ENCODE measurements at regions not wholly inside any gene's neighbourhood (a gene's known extent, or its start where the extent isn't known, plus 50 kb on each side); places are given as distances from the start of the nearest gene placed in this dataset.

DNA sequence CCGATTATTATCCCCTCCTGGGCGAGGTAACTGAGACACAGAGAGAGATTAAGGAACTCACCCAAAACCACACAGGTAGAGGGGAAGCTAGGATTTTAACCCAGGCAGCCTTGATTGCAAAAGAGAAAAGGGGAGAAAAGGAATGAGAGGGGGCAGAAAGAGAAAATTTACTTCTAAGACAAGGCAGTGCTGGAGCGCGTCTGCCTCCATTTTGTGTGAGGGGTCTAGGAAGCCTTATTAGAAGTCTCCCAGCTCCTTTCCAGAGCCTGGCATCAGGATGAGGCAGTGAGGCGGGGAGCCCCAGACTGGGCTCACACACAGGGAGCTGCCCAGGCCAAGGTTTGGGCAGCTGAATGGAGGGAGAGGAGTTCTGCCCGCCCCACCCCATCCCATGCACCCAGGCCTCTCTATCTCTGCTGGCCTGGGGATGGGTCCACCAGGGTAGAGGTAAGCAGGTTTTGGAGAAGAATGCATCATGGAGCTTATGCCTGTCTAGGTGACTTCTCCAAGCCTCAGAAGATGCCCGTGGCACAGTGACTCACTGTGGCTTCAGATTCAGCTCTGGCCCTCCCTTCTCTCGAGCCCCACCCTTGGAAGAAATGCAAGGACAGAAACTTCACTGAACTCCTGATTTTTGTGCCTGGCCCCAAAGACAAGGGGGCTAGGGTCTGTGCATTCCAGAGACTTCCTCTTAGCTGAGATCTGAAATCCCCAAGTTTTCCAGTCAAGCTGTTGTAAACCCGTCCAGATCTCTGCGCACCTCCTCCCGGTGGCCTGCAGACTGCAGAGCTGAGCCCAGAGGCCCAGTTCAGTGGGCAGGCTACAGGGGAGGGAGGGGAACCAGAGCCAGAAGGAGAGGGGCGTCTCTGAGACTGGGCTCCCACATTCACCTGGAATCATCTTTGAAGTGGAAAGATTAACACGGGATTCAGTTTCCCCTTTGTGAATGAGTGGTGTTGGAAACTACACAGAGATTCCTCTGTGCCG lies 95.1 kb upstream of the CDH5 start:
- WGBS: 76% methylated on average over 14 of the region's 14 CpGs
- peaks cover 49% of the 10 kb centered on the region for H3K4me1 ChIP-seq

GRCh38 chr16:66270333-66270927 lies 96.1 kb upstream of the CDH5 start:
- H3K4me1 ChIP-seq: peaks cover 53% of the 10 kb centered on the region
- no peaks in the 10 kb centered on the region for H3K27me3 ChIP-seq
- 55% methylated on average over 6 of the region's 48 CpGs for WGBS
- peak overlapping the region; percentile 31 for H3K4me3 ChIP-seq
- DNase-seq (ENCODE audit: low spot score in 2 of 2): no peak
- TF ChIP-seq CTCF (IDR thresholded peaks at IDR 0.05) (peak; percentile 83 to 97), EP300 (IDR thresholded peaks at IDR 0.05) (no peak), POLR2A (IDR thresholded peaks at IDR 0.05) (no peak), POLR2AphosphoS5 (IDR thresholded peaks at IDR 0.05) (no peak)
- no peaks in the 10 kb centered on the region for H3K9me3 ChIP-seq
- H3K36me3 ChIP-seq: no peaks in the 10 kb centered on the region
- no peak overlapping the region for H3K27ac ChIP-seq

More for the DNA sequence above, 95.1 kb upstream of the CDH5 start:
- Histone ChIP-seq H3K9me3 (no peaks in the 10 kb centered on the region), H3K4me3 (no peak overlapping the region), H3K36me3 (no peaks in the 10 kb centered on the region), H3K27me3 (no peaks in the 10 kb centered on the region), H3K27ac (no peak overlapping the region)
- no peak for TF ChIP-seq POLR2AphosphoS5 (IDR thresholded peaks at IDR 0.05)
- TF ChIP-seq POLR2A (IDR thresholded peaks at IDR 0.05): no peak
- TF ChIP-seq EP300 (IDR thresholded peaks at IDR 0.05): no peak
- TF ChIP-seq CTCF (IDR thresholded peaks at IDR 0.05): no peak
- DNase-seq (ENCODE audit: low spot score in 2 of 2): no peak

DNA sequence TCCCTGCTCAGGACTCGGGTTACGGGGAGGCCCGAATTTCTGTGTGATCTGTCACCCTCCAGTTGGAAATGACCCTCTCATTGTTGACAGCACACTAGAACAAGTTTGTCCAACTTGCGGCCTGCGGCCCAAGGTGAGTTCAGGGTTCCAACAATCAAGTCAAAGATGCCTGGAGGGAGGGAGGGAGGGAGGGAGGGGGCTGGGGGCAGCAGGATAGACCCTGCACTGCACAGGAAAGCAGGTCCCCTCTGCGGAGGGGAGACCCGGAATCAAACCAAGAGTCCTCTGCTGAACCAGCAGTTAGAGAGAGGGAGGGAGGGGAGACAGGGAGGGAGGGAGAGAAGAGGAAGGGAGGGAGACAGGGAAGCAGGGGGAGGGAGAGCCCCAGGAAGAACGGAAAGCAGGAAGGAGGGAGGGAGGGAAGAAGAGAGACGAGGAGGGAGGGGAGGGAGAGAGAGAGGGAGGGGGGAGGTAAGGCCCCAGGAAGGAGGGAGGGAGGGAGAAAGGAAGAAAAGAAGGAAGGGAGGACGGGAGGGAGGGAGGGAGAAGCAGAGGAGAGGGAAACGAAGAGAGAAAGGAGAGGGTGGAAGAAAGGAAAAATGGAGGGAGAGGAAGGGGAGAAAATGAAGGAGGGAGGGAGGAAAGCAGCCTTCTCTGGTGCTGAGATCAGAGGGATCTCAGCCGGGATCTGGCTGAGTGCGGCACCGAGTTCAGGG lies 96.7 kb upstream of the CDH5 start:
- no peaks in the 10 kb centered on the region for H3K9me3 ChIP-seq
- H3K4me3 ChIP-seq: peak overlapping the region; percentile 31
- no peaks in the 10 kb centered on the region for H3K36me3 ChIP-seq
- no peak for TF ChIP-seq EP300 (IDR thresholded peaks at IDR 0.05)
- TF ChIP-seq CTCF (IDR thresholded peaks at IDR 0.05): no peak
- TF ChIP-seq POLR2A (IDR thresholded peaks at IDR 0.05): no peak
- no peak for TF ChIP-seq POLR2AphosphoS5 (IDR thresholded peaks at IDR 0.05)
- WGBS: 56% methylated on average over 14 of the region's 14 CpGs
- H3K27me3 ChIP-seq: no peaks in the 10 kb centered on the region
- no peak for DNase-seq (ENCODE audit: low spot score in 2 of 2)
- peaks cover 52% of the 10 kb centered on the region for H3K4me1 ChIP-seq
- no peak overlapping the region for H3K27ac ChIP-seq

DNA sequence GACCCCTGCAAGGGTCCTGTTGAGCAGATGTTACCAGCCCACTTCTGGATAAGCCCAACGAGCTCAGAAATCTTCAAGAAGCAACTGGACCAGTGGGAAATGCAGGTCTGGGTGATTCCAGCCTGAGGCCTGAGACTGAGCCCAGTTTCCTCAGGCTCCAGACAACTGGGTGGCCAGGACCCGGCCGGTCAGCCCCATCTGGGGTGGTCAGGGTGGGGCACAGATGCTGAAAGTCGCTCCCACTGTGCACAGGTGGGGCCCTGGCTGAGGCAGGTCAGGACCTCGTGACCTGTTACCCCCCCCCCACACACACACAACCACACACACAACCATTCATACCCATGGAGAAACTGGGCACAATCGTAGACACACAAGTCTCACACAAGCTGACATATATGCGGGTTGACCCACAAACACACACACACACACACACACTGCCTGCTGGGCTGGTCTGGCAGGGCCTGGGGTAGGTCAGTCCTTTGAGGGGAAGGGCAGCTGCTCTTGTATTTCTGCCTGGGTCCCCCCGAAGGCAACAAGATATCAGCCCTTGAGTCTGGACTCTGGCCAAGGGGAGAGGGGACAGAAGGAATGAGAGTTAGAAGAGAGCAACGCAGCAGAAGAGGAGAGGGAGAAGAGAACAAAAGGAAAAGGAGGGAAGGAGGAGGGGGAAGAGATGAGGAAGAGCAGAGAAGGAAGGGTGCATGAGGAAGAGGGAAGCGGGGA lies 99.0 kb upstream of the CDH5 start:
- no peak overlapping the region for H3K4me3 ChIP-seq
- TF ChIP-seq POLR2A (IDR thresholded peaks at IDR 0.05) (no peak), CTCF (IDR thresholded peaks at IDR 0.05) (no peak), EP300 (IDR thresholded peaks at IDR 0.05) (no peak), POLR2AphosphoS5 (IDR thresholded peaks at IDR 0.05) (no peak)
- 86% methylated on average over 4 of the region's 10 CpGs for WGBS
- peak overlapping the region; percentile 8 for H3K27ac ChIP-seq
- peak; percentile 22 to 75 for DNase-seq (ENCODE audit: low spot score in 2 of 2)
- H3K27me3 ChIP-seq: no peaks in the 10 kb centered on the region
- peaks cover 60% of the 10 kb centered on the region for H3K4me1 ChIP-seq
- no peaks in the 10 kb centered on the region for H3K36me3 ChIP-seq
- no peaks in the 10 kb centered on the region for H3K9me3 ChIP-seq

All from suprapubic skin (tissue), 4 donors.